ENCODE measurements at regions not wholly inside any gene's neighbourhood (a gene's known extent, or its start where the extent isn't known, plus 50 kb on each side); places are given as distances from the start of the nearest gene placed in this dataset.

DNA sequence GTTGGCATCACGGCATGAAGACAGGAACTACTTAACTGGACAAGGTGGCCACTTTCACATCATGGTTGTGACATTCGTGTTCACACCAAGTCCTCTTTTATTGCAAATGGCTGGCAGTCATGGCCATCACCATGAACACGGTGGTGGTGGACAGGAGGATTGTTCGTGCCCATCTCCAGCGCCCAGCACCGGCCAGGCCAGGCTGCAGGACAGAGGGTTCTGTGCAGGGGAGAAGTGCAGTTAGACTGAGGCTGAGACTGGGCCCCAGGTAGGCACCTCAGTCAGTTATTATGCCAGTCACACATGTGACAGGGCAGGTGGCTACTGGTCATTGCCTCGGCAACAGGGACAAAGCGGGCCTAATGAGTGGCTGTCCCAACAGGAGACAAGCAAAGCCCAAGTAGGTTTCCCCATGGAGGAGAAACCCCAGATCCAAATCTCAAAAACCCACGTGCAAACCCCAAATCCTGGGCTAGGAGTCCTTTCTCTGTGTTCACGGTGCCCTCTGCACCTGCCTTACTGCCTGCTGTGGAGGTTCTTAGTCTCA, 468.1 kb upstream of the MYT1L start:
- intact Hi-C loops (cut with DNase I): no loop called here
- DNase-seq: no peak
- TF ChIP-seq, protein P1, sequence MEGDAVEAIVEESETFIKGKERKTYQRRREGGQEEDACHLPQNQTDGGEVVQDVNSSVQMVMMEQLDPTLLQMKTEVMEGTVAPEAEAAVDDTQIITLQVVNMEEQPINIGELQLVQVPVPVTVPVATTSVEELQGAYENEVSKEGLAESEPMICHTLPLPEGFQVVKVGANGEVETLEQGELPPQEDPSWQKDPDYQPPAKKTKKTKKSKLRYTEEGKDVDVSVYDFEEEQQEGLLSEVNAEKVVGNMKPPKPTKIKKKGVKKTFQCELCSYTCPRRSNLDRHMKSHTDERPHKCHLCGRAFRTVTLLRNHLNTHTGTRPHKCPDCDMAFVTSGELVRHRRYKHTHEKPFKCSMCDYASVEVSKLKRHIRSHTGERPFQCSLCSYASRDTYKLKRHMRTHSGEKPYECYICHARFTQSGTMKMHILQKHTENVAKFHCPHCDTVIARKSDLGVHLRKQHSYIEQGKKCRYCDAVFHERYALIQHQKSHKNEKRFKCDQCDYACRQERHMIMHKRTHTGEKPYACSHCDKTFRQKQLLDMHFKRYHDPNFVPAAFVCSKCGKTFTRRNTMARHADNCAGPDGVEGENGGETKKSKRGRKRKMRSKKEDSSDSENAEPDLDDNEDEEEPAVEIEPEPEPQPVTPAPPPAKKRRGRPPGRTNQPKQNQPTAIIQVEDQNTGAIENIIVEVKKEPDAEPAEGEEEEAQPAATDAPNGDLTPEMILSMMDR (IDR thresholded peaks at IDR 0.05): no peak
- no peaks in the 10 kb centered on the region for H3K9me3 ChIP-seq
- H3K27ac ChIP-seq: no peak overlapping the region
- no peak overlapping the region for H3K9ac ChIP-seq (ENCODE audit: low read depth in 2 of 2, low read length in 2 of 2)
- no peaks in the 10 kb centered on the region for H3K27me3 ChIP-seq
- no peak overlapping the region for H3K4me3 ChIP-seq
- H3K36me3 ChIP-seq: no peaks in the 10 kb centered on the region
- H3K4me1 ChIP-seq: no peaks in the 10 kb centered on the region

DNA sequence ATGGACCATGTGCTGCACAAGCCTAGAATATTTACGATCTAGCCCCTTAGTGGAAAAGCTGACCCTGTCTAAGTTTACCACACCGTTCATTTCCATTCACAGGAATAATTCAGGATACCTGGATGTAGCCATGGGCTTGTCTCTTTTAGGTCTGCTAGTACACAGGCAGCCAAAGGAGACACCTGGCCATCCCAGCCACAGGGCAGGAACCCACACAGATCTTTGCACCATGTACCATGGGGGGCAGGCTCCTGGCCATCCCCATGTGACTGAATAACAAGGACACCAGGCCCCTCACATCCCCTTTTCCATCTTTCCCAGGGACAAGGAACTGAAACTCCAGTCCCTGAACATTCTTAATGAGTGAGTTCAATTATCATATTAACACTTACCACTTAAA, 467.3 kb upstream of the MYT1L start:
- Histone ChIP-seq H3K4me3 (no peak overlapping the region), H3K4me1 (no peaks in the 10 kb centered on the region), H3K9me3 (no peaks in the 10 kb centered on the region), H3K27ac (no peak overlapping the region), H3K36me3 (no peaks in the 10 kb centered on the region), H3K27me3 (no peaks in the 10 kb centered on the region), H3K9ac (ENCODE audit: low read depth in 2 of 2, low read length in 2 of 2) (no peak overlapping the region)
- TF ChIP-seq, protein P1 (IDR thresholded peaks at IDR 0.05): no peak
- intact Hi-C loops (cut with DNase I): no loop called here
- DNase-seq: no peak

DNA sequence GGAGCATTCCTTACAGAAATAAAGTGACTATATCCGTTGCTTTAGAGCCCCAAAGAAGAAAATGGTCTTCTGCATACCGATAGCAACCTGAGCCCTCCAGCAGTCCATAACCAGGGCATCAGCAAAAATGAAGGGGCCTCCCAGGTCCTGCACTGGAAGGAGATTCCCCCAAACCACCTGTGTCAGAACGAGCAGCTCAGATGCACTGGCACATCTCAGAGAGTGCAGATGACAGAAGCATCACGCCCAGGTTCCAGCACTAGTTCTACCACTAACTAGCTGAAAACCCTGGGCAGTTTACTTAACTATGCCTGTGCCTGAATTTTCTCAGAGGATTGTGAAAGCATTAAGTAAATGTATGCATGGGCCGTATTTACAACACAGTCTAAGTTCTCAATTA, 466.7 kb upstream of the MYT1L start:
- DNase-seq: no peak
- intact Hi-C loops (cut with DNase I): no loop called here
- Histone ChIP-seq H3K4me1 (no peaks in the 10 kb centered on the region), H3K4me3 (no peak overlapping the region), H3K9ac (ENCODE audit: low read depth in 2 of 2, low read length in 2 of 2) (no peak overlapping the region), H3K36me3 (no peaks in the 10 kb centered on the region), H3K27ac (no peak overlapping the region), H3K9me3 (no peaks in the 10 kb centered on the region), H3K27me3 (no peaks in the 10 kb centered on the region)
- TF ChIP-seq, protein P1 (IDR thresholded peaks at IDR 0.05): no peak

DNA sequence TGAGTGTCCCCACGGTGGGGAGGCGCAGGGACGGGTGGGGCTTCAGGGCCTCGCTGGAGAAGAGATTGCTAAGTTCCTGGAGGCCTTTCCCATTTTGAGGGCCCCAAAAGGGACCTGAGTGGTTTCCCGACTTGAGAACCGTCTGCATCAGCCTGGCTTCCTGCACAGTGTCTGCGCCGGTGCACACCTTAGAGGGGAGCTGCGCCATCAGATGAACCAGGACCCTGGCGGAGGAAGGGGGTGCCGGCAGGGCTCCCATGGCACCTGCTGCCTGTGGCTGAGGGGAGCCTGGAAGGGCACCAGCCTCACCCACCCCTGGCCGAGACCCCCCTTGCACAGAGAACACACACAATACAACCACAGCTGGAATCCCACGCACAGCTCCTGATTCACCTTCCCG, 465.1 kb upstream of the MYT1L start:
- Histone ChIP-seq H3K36me3 (no peaks in the 10 kb centered on the region), H3K4me3 (no peak overlapping the region), H3K27ac (no peak overlapping the region), H3K27me3 (no peaks in the 10 kb centered on the region), H3K9ac (ENCODE audit: low read depth in 2 of 2, low read length in 2 of 2) (no peak overlapping the region), H3K9me3 (no peaks in the 10 kb centered on the region), H3K4me1 (no peaks in the 10 kb centered on the region)
- DNase-seq: no peak
- TF ChIP-seq, protein P1 (IDR thresholded peaks at IDR 0.05): no peak
- intact Hi-C loops (cut with DNase I): no loop called here

DNA sequence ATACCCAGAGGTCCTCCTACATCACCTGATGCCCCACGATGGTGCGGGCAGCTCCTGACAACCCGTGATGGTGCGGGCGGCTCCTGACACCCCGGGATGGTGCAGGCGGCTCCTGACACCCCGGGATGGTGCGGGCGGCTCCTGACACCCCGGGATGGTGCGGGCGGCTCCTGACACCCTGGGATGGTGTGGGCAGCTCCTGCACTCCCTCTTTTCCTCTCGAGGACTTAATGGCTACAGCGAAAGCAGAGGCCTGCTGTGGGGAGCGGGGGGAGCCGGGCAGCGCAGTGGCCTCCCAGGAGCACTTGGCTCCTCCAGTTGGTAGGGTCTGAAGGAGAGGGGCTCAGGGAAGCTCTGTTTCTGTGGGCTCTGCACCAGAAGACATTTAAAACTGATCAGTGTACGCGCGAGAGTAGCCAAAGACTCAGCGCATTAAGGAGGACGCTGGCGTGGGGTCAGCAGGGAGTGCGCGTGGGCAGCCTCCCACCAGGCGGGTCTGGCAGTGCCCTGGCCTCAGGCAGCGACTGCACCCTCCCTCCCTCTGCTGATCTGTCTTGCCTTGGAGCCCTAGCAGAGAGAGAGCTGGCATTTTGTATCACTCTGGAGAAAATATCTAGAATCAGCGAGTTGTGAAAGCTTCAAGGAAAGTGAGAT, 464.5 kb upstream of the MYT1L start:
- Histone ChIP-seq H3K27ac (no peak overlapping the region), H3K4me3 (no peak overlapping the region), H3K9ac (ENCODE audit: low read depth in 2 of 2, low read length in 2 of 2) (no peak overlapping the region), H3K4me1 (no peaks in the 10 kb centered on the region), H3K27me3 (no peaks in the 10 kb centered on the region), H3K9me3 (no peaks in the 10 kb centered on the region), H3K36me3 (no peaks in the 10 kb centered on the region)
- TF ChIP-seq, protein P1 (IDR thresholded peaks at IDR 0.05): no peak
- DNase-seq: no peak
- intact Hi-C loops (cut with DNase I): no loop called here

Measured in colonic mucosa (tissue), 4 donors.